HuH-7 (cell line): ENCODE measurements at regions not wholly inside any gene's neighbourhood (a gene's known extent, or its start where the extent isn't known, plus 50 kb on each side); places are given as distances from the start of the nearest gene placed in this dataset.

Experiments
- DNase-seq: peaks from one replicate; pipeline ENCODE4 v3.0.0; 2011; ENCODE audit warnings: low spot score

- DNase-seq: no peak
Observed at GRCh38 chr6:50635429-50635828, 77.9 kb upstream of the TFAP2D start.

- DNase-seq: no peak
Observed at GRCh38 chr6:50637267-50637666, 76.1 kb upstream of the TFAP2D start.

GRCh38 chr6:50649086-50649485 lies 64.2 kb upstream of the TFAP2D start:
- no peak for DNase-seq

- no peak for DNase-seq
Observed at GRCh38 chr6:50653253-50653652, 60.1 kb upstream of the TFAP2D start.

GRCh38 chr6:50654155-50654554 lies 59.2 kb upstream of the TFAP2D start:
- DNase-seq: no peak

GRCh38 chr6:50655848-50656453 lies 57.4 kb upstream of the TFAP2D start:
- DNase-seq: peak; percentile 3

GRCh38 chr6:50657513-50657912 lies 55.8 kb upstream of the TFAP2D start:
- no peak for DNase-seq

GRCh38 chr6:50658561-50658960 lies 54.8 kb upstream of the TFAP2D start:
- DNase-seq: no peak

GRCh38 chr6:50661636-50662035 lies 51.7 kb upstream of the TFAP2D start:
- DNase-seq: no peak
